Sciatic nerve (tissue), 2 donors: ENCODE measurements at regions not wholly inside any gene's neighbourhood (a gene's known extent, or its start where the extent isn't known, plus 50 kb on each side); places are given as distances from the start of the nearest gene placed in this dataset.

Source experiments
- ATAC-seq: fragments of 200-7000 bp; cut with Tn5 transposase; one replicate; pipeline ENCODE4 v1.9.1; 2020; ENCODE audit warnings: mild to moderate bottlenecking, moderate library complexity
- DNase-seq: peaks from one replicate; pipeline ENCODE4 v3.0.0-alpha.2; 2020; ENCODE audit warnings: low spot score
- intact Hi-C: fragments of 100-400 bp; cut with DNase I; formaldehyde crosslinking; loops from one replicate; pipeline ENCODE4 v1.14.2; 2022
- donor health status: DM: no; HTN: no; CAD: no.
- donor health status: DM: no; HTN: no; CAD: no.

DNA sequence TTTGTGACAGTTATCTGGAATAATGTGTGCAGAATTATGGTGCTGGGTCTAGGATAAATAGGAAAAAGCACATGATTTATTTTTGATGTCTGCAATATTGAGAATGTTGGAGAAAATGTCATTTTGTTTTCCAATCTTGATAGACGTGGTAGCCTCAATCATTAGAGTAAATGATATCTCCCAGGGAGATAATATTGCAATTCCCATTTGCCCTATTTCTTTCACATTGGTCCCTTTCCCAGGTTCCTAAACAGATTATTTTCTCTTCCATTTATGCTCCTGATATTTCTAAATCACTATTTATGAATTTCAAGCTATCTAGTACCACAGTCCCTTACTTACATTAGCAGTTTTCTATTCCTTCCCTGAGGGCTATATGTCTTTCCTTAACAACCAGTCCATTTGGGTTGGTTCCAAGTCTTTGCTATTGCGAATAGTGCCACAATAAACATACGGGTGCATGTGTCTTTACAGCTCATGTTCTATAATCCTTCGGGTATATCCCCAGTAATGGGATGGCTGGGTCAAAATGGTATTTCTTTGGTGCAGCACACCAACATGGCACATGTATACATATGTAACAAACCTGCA is 447.3 kb downstream of the PLA2G4A start:
- intact Hi-C loops, result no loop called here
- ATAC-seq, result no peak
- no peak for DNase-seq

GRCh38 chr1:187276677-187277076 is 447.9 kb downstream of the PLA2G4A start:
- ATAC-seq (no peak), DNase-seq (no peak)
- intact Hi-C loops, result no loop called here

- intact Hi-C loops, result no loop called here
- DNase-seq (no peak), ATAC-seq (no peak)
Observed at GRCh38 chr1:187280031-187280430, 451.3 kb downstream of the PLA2G4A start.

GRCh38 chr1:187281085-187281484 is 452.3 kb downstream of the PLA2G4A start:
- intact Hi-C loops, result no loop called here
- DNase-seq (no peak), ATAC-seq (no peak)

- ATAC-seq, result no peak
- intact Hi-C loops, result no loop called here
- DNase-seq, result no peak
Observed at GRCh38 chr1:187283984-187284383, 455.2 kb downstream of the PLA2G4A start.

DNA sequence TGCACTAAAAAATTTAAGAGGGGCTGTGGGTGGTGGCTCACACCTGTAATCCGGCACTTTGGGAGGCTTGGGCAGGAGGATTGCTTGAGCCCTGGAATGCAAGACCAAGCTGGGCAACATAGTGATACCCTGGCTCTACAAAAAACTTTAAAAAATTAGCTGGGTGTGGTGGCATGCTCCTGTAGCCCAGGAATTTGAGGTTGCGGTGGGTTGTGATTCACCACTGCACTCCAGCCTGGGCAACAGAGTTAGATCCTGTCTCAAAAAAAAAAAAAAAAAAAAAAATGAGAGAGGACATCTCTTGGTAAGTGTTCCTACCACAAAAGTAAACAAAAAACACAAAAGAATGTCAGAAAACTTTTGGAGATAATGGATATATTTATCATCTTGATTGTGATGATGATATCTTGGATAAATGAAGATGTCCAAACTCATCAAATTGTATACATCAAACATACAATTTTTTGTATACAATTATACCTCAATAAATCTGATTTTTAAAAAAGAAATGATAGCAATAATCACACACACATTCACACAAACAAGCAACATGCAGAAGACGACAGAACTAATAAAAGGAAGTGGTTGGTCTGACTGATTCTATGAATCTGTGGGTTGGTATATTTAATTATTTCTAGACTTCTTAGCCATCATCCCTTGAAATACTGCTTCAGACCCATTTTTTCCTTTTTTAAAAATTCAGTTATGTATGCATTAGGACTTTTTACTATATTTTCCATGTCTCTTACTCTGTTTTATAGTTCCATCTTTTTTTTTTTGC is 465.9 kb downstream of the PLA2G4A start:
- no peak for ATAC-seq
- no peak for DNase-seq
- intact Hi-C loops, result no loop called here

DNA sequence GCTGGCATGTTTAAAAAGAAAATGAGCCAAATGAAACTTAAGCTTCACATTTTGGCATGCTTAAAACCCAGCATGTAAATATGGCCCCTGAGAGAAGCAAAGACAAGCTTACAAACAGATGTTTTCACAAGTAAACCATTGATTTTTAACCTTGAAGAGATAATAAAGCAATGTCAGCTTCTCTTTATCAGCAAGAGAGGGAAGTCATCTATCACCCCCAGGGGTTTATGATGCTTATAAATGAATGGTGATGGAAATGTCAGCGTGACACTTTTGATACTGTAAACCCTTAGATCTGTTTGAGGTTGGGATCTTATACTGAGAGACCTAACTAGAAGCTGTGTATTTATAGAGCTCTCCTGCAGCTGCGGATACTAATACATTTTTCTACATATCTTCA is 471.3 kb downstream of the PLA2G4A start:
- ATAC-seq (no peak), DNase-seq (no peak)
- intact Hi-C loops, result no loop called here

DNA sequence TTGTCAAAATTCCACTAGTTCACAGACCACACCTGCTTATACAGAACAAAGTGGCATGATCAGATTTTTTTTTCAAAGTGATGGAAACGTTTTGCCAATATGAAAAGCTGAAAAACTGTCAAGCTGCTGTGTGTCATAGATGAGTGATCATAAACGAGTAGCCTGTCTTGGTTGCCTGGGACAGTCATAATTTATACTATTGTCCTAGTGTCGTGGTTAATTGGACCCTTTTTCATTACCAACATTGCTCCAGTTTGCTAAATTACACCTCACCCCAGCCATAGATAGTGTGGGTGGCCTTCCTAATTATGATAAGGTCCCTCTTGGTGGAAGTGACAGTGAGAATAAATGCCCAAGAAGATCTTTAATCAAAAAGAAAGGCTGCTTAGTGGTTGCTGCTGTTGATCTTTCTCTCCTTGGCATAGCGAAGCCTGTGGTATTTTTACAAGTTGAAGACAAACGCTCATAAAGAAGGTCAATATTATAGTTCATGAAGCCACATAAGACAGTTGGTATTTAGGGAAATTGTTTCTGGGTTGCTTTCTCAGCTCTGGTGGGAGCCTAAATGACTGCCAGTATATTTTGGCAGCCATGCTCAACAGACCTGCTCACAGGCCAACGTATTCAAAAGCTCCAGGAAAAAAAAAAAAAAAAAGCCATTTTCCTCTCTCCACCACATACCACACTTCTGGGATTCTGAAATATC is 478.1 kb downstream of the PLA2G4A start:
- intact Hi-C loops, result no loop called here
- no peak for ATAC-seq
- no peak for DNase-seq

DNA sequence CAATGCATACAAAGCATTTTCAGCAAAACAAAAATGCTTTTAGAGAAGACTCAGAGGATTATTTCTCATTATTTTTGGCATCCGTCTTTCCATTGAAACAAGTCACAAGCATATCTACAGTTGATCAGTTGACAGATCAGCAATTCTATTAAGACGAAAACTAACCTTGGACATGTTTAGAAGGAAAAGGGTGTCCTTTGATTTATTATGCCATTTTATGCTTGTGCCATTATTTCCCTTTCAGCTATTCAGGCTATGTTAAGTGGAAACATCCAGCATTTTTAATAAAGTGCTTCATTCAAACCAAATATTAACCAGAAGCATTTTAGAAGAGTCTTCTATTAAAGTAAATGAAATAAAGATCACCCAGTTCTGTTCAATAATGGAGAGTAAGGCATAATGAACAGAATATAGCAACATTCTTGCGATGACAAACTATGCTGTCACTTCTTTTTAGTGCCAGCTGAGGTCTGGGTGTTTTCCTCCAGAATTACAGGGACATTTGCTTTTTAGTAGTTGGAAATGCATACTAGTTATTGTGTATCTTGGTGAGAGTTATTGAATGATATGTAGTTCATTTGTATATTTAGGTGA is 481.4 kb downstream of the PLA2G4A start:
- ATAC-seq, result no peak

GRCh38 chr1:187313115-187313514 is 484.4 kb downstream of the PLA2G4A start:
- intact Hi-C loops, result no loop called here
- no peak for DNase-seq

More for the DNA sequence above, 481.4 kb downstream of the PLA2G4A start:
- DNase-seq, result no peak
- intact Hi-C loops, result no loop called here

DNA sequence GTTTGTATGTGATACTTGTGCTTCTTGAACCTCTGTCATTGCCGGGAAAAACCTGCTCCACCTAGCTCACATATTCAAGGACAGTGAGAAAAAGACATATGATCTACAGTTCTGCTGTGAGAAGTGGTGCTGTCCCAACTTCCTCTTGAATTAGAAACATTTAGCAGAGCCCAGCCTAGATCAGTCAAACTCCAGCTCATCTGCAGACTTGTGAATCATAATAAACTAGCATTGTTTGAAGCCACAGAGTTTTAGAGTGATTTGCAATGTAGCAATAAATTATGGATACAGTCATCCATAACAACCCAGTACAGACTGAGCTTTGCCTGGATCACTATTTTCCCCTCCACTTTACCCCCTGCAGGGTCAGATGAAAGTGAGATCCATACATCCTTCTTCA is 497.8 kb downstream of the PLA2G4A start:
- intact Hi-C loops, result no loop called here

More at GRCh38 chr1:187313115-187313514, 484.4 kb downstream of the PLA2G4A start:
- ATAC-seq, result no peak

DNA sequence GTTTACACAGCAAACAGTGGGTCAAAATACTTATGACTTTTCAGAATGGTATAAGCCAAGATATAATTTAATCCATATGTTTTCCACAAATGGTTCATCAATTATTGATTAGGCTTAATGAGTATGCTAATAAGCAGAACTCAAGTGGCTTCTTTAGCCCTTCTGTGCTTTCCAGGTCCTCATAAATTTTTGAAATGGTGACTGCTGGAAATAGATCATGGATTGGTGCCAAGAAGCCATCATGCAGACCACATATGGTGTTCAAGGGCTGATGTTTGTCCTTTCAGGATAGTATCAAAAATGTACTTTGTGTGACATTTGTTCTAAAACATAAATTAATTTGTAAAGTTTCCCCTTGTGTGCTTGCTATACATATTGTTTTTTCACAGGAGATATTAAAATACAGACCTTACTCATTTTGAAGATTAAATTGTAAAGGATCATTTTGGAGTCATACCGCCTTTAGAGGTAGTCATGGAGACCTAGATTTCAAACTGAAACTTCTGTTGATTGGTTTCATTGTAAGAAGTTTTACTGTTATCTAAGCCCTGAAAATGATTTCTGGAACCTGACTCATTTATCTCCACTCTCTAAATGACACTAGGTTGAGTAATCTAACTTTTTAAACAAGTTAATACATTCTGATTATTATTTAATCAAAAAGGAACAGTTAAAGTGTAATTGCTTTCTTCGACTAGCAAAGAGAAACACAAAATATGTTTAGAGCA is 507.9 kb downstream of the PLA2G4A start:
- no peak for ATAC-seq
- intact Hi-C loops, result no loop called here
- DNase-seq, result no peak

More for the DNA sequence above, 497.8 kb downstream of the PLA2G4A start:
- DNase-seq, result no peak
- no peak for ATAC-seq

- intact Hi-C loops, result no loop called here
- DNase-seq (no peak), ATAC-seq (no peak)
Observed at GRCh38 chr1:187338762-187339412, 510.1 kb downstream of the PLA2G4A start.

DNA sequence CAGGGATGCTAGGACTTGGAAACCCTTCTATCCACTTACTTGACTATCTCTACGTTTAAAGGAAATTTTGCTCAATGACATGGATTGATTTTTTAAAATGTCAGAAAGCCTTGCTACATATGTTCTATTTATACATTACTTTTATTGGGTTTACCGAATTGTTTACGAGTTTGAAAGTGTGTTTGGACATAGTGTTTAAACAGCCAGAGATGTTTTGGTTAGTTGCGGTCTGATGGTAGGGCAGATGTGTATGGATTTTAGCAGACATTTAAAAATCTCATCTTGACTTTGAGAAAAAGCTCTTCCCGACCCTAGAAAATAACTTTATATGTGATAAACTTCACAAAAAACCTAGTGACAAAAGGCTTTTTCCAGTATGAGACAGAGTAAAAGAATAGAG is 513.7 kb downstream of the PLA2G4A start:
- intact Hi-C loops, result no loop called here
- DNase-seq (no peak), ATAC-seq (no peak)

DNA sequence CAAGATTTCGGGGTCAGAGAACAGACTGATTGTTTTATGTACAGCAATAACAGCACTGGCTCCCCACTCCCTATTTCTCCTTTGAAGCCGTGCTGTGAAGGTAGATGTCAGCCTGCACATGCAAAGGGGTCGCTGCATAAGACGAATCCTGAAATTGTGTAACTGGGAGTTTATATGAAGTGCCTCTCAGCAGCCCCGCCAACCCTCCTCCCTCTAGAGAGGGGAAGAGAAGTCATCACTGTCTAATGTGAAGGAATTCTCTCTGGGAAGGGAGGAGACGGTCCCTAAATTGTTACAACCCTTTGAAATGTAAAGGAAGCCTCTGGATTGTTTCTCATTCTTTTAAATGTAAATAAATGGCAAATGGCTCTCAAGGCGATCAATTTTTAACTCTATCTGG is 545.3 kb downstream of the PLA2G4A start:
- DNase-seq (no peak), ATAC-seq (no peak)
- intact Hi-C loops, result no loop called here

GRCh38 chr1:187374742-187375141 is 546.0 kb downstream of the PLA2G4A start:
- ATAC-seq (no peak), DNase-seq (no peak)
- intact Hi-C loops, result no loop called here

GRCh38 chr1:187383366-187383765 is 554.6 kb downstream of the PLA2G4A start:
- no peak for DNase-seq
- no peak for ATAC-seq
- intact Hi-C loops, result no loop called here

- no peak for ATAC-seq
- DNase-seq, result no peak
- intact Hi-C loops, result no loop called here
Observed at GRCh38 chr1:187384504-187384903, 555.8 kb downstream of the PLA2G4A start.
